Hippocampal formation (tissue), 2 donors: ENCODE measurements at regions not wholly inside any gene's neighbourhood (a gene's known extent, or its start where the extent isn't known, plus 50 kb on each side); places are given as distances from the start of the nearest gene placed in this dataset.

ENCODE experiments used
- DNase-seq, 2 donors: peaks; one replicate each; lab custom pipeline; 2025; lab: John Stamatoyannopoulos, UW

DNA sequence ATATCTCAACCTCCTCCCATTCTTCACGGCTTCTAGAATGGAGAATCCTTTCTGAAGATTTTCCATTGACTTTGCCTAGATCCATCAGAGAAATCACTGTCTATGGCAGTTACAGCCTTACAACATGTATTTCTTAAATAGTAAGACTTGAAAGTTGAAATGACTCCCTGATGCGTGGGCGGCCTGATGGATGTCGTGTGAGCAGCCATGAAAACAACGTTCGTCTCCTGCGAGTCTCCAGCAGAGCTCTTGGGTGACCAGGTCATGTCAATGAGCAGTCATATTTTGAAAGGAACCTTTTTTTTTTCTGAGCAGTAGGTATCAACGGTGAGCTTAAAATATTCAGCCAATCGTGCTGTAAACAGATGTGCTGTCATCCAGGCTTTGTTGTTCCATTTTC is 139.9 kb upstream of the C14orf180 start:
- DNase-seq, result no peak

DNA sequence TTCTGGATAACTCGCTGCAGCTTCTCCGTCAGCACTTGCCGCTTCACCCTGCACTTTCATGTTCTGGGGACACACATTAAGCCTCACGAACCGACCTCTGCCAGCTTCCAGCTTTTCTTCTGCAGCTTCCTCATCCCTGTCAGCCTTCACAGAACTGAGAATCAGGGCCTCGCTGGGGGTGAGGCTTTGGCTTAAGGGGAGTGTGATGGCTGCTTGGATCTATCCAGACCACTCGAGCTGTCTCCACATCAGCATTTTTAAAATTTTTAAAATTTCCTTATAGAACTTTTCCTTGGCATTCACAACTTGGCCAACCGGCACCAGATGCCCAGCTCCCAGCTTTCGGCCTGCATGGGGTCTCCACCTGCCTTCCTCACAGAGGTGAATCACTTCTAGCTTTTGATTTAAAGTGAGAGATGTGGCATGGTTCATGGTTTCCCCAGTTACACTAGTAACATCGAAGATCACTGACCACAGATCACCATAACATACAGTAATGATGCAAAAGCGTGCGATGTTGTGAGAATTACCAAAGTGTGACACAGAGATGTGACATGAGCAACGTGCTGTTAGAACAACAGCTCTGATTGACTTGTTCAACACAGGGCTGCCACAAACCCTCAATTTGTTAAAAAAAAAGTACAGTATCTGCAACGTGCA is 139.1 kb upstream of the C14orf180 start:
- no peak for DNase-seq

DNA sequence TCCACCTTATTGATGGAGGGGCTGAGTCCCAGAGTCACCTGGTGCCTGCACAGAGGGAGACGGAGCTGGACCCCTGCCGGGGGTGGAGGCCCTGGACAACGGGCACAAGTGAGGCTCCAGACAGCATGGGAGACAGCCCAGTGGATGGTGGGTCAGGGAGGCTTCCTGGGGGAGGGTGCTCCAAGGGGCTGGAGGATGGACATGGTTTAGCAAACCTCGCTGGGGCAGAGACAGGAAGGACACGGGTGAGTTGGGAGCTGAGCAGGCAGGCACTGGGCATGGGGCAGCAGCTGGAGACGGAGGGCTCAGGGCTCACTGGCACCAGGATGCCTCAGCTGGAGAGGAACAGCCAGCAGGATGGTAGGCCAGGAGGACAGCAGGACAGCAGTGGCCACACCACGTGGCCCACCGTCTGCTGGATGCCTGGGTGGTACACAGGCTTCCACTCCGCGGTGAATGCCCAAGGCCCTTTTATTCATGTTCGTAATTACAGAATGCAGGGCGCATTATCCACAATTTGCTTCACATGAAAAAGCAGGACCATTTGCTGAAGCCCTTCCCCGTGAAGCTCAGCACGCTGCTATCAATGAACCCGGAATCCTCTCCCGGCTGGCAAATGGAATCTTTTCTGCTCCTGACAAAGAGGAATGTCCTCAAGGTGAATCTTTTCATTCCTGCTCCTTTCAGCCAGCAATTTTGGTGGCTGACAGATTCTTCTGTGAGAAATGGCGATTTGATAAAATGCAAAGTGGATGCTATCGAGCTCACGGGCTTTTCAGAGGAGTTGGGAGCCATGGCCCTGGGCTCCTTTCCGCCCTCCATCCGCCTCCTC is 138.1 kb upstream of the C14orf180 start:
- no peak for DNase-seq

DNA sequence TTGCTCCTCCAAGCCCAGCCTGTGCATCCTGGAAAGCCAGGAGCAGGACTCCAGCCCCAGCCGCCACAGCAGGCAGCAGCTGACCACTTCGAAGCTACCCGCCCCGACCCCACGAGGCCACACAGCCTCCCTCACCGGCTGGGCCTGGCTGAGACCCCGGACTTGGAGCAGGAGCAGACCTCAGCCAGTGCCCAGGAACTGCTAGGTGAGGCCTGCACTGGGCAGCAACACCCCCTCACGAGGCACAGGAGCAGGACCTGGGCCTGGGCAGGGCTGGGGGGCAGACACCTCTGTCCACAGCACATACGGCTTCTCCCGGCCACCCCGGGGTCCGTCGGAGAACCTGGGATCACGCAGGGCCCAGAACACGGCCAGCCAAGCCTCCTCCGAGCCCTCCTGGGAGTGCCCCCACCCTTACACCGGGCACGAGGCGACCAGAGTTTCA is 137.4 kb upstream of the C14orf180 start:
- no peak for DNase-seq

DNA sequence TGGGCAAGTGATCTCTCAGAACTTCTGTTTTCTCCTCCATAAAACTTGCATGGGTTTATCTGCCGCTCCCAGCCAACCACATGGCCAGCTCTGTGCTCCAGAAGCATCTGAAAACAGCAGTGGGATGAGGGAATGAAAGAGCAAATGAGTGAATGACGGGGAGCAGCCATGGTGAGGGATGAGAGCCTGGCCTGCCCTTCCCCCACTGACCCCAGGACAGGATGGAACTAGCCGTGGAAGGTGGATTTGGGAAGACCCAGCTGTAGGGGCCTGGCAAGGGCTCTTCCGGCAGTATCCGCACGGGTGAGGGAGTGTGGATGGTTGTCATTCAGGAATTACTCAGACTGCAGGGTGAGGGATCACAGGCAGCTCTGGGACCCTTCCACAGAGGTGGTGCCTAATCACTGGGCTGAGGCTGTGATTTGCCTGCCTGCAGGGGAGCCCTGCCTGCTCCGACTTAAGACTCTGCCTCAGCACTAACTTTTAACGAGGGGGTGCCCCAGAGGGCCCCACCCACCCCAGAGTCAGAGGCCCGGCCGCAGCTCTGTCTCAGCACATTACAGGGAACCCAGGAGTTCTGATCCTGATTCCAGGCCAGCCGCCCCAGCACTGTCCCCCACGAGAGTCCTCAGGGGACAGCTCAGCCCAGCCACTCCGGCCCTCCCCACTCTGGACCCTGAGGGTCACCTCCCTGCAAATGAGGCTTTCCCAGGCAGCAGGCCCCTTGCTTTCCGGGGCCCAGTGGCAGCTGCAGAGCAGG is 136.8 kb upstream of the C14orf180 start:
- no peak for DNase-seq

DNA sequence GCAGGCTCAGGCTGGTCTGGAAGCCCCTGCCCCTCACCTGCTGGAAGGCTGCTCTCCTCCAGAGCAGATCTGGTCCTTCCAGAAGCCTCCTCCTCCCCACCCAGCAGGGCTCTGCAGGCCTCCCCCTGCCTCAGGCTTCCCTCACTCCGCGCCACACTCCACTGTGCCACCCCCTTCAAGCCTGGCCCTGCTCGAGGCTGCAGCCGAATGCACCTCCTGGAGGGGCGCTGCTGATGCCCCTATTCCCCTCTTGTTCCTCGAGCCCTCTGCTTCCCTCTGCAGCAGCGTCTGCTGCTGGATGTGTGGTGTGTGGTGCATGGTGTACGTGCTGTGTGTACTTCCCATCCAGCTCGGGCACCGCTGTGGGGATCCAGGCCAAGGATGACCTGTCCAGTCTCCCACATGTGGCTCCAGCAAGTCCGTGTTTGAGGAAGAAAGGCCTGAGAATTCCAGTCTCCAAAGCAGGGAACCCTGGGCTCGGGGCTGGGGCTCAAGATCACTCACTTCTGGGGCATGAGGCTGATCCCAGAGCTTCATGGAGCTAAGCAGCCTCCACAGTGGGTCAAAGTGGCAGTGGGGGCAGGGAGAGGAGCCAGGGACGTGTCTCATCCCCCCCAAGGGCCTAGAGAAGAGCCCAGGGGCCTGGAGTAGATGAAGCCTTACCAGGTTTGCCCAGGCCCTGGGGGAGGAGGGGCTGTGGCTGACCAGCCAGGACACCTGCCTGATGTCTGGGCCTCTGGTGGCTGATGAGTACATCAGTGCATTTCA is 136.0 kb upstream of the C14orf180 start:
- DNase-seq, result no peak

DNA sequence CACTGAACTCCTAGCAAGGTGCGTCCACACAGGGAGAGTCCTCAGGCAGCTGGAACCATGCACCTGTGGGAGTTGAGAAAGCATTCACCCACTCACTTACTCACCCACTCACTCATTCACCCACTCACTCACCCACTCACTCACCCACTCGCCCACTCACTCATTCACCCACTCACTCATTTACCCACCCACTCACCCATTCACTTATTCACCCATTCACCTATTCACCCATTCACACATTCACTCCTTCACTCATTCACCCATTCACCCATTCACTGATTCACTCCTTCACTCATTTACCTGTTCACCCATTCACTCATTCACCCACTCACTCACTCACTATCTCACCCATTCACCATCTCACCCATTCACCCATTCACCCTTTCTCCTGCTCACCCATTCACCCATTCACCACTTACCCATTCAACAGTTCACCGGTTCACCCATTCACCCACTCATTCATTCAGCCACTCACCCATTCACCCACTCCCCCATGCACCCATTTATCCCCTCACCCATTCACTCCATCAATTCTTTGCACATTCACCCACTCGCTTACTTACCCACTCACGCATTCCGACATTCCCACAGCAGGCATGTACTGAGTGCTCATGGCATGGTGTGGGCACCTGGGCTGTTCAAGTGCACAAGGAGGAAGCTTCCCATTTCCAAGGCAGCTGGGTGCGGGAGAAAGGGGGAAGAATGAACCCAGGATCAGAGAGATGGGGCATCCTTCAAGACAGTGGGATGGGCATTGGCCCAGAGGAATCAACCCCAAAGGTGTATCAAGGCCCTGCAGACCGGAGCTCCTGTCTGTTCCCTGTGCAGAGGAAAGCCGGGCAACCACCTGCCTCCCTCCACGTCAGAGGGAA is 135.2 kb upstream of the C14orf180 start:
- DNase-seq, result no peak

DNA sequence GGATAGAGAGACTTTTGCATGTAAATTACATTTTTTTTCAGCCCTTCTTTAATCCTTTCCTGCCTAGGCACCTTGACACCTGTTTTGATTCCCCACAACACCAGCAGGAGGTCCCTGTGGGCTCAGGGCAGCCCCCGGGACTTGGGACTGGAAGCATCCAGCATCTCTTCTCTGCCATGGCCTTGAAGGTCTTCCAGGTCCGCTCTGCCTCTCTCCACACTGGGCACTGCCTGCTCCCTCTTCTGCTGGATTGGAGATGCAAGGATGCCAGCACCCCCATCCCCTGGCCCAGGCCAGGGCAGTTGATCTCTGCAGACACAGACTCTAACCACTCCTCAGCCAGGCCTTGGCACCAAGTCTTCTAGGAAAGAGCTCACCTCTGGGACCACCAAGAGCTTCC is 134.5 kb upstream of the C14orf180 start:
- no peak for DNase-seq

DNA sequence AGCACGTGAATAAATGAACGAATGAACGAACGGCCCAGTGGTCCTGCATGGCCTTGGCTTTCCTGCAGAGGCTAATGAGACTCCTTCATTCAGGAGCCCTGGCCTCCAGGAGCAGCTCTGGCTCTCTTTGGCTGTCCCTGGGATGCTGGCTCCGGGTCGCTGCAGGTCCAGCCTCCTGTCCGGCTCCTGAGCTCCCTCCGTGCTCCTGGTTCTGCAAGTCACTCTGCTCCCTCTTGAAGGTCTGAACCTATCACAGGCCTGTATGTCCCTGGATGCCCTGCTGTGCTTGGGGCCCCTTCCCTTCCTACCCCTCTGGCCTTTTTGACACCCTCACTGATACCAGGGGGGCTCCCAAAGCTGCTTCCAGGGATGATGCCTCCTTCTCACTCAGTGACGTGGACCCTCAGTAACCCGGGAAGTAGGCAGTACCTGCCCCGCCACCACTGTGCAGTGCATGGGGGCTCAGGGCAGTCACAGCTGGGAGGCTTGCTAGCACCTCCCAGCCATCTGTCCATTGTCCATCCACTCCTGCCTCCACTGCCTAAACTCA is 133.7 kb upstream of the C14orf180 start:
- DNase-seq, result no peak

DNA sequence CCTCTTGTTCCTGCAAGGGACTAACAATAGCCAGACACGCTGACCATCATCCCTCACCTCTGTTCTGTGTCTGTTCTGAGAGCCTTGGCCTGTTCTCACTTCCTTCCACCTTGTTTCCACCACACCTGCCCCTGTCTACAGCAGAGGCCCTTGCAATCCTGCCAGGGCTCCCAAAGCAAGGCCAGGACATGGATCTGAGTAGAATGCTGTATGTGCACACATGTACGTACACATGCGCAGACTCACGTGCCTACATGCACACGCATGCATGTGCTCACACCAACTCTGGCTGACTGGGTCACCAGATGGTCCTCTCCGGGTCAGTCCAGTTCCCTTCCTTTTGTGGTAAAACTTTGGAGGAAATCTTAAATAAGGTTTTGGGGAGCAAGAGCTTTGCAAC is 133.0 kb upstream of the C14orf180 start:
- DNase-seq, result no peak

DNA sequence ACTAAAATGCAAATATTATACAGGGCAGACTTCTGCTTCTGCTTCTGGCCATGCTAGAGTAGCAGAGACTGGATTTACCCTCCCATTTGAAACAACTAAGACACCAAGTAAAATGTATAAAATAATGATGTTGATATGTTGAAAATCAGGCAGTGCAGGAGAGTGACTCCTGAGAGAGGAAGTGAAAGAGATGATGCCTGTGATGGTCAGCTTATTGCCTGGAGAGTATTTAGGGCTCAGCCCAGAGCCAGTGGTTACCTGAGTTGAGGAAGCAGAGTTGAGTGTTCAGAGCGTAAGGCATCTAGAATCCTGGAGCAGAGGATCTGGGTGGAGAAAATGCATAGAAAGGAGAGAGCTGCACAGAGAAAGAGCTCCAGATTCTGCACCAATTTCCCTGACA is 131.8 kb upstream of the C14orf180 start:
- DNase-seq, result no peak

DNA sequence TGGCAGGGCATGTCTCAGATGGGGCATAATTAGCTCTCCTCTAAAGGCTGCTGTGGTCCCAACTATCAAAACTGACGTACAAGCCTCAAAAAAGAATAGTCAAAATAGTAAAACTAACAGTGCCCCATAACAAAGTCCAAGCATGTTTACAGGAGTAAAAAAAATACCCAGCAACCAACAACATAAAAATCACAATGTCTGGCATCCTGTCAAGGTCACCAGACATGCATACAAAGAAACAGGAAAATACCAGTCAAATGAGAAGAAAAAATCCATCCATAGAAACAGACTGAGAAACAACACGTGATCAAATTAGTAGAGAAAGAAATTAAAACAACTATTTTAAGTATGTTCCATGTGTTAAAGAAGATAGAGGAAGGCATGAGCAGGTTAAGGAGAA is 131.2 kb upstream of the C14orf180 start:
- DNase-seq, result no peak

DNA sequence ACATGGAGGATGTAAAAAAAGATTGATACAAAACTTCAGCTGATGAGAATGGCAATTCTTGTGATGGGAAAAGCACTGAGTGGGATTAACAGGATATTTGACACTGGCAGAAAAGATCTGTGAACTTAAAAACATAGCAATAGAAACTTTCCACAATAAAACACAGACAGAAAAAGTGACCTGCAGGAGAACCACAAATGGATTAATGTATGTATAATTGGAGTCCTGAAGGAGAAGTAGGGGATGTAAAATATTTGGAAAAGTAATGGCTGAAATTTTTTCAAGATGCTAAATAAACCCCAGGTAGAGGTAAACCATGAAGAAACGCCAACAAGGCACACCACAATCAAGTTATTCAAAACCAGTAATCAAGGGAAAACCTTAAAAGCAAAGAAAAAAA is 130.8 kb upstream of the C14orf180 start:
- DNase-seq, result no peak

DNA sequence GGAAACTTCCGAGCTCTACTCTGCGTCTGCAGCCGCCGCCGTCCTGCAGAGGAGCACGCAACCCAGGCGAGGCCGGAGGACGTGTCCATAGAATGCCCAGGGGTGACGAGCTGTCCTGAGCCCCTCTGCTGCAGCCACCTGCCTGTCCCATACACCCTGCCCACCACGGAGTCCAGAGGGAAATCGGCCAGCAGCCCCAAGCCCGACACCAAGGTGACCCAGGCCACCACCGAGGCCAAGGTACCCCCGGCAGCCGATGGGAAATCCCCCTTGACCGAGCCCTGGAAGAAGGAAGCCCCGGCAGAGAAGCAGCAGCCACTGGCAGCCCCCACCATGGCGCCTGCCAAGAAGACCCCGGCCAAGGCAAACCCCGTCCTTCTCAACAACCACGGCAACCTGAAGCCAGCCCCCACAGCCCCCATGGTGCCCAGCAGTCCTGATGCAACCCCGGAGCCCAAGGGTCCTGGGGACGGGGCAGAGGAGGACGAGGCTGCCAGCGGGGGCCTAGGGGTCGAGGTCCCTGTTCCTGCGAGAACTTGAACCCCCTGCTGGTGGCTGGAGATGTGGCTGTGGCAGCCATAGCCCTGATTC is 128.7 kb upstream of the C14orf180 start:
- no peak for DNase-seq

DNA sequence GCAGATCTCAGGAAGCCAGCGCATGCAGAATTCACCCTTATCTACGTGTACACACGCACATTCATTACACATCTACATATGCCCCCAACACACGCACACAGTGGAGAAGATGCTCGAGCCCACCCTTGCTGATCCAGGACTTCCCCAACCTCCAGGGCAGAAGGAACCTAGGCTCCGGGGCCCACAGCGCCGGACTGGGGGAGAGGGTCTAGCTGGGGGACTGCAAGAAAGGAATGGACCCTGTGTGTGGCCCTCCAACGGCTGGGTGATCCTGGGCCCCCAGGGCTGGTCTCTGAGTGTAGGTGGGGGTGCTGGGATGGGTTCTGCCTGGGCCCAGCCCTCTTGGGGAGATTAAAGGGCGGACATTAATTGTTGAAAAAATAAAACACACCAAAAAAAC is 128.1 kb upstream of the C14orf180 start:
- no peak for DNase-seq

DNA sequence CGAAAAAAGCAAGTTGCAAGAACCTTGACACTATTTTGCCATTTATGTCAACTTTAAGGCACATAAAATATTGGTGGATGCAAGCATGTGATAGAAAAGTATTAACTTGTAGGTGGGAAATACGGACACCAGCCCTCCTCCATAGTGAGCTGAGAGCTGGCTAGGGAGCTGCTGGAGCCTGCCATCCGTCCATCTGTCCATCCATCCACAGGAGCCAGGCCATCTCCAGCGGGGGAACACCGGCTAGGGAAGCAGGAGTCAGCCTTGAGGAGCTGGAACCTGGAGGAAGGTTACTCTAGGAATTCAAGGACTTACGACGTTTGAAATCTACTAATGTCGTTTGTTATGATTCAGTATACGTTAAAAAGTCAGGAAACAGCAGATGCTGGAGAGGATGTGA is 120.7 kb upstream of the C14orf180 start:
- DNase-seq, result no peak

DNA sequence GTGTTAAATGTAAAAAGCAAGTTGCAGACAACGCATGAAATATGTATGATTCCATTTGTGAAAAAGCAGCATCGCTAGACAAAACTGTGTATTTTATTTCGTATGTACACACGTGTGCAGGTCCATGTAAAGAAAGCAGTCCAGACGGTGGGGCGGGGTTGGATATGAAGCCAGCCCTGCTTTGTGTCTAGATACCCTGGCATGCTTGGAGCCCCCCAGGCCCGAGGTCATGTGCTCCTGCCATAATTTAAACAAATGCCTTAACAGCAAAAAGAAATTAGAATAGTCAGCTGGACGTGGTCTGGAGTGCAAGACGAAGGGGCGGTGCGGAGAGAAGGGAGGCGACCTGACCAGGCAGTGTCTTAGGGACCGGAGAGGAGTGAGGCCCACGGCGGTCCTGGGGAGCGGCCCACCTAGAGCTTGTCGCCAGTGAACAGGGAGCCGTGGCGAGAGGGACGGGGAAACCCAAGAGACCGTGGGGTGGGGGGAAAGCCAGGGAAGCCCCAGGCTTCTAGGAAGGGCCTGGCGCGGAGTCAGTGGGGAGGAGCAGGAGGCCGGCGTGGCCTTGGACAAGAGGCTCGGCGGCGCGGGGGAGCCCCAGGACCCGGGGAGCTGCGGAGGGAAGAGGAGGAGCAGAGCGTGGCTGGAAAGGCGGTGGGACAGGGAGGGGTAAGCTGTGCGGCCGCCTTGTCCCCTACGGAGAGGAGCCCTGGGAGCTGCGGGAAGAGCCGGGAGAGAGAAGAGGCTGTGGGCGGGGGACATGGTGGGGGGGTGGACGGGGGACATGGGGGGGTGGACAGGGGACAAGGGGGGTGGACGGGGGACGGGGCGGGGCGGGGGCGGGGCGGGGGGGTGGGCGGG is 118.5 kb upstream of the C14orf180 start:
- no peak for DNase-seq

DNA sequence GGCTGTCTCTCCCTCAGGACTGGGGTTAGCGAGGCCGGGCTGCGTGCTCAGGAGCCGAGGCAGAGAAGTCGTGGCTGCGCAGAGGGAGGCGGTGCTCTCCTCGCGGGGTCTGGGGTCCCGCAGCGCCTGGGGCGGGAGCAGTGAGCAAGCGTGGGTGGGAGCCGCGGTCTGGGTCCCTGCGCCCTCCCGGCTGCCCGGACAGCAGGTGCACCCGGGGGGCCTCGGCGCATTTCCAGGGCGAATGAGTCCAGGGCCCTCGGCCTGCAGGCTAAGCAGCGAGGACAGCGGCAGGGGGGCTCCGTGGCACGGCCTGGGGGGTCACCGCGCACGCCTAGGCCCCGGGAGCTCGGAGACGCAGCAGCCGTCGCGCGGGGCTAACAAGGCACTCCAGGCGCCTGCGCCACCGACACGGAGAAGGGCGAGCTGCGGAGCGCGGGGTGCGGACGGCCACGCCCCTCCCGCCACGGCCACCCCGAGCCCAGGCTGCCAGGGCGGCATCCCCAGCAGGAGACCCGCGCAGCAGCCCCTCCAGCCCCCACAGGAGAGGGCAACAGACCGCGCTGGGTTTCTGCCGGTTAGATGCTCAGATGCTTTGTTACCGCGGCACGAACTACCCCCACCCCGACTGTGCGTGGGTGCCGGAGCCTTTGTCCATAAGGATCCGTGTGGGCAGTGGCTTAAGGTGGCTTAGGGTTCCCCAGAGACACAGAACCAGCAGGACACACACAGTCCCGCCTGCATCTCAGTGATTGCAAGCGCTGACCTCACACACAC is 117.7 kb upstream of the C14orf180 start:
- DNase-seq, result no peak
